NCI-H748 (cell line): ENCODE measurements at regions not wholly inside any gene's neighbourhood (a gene's known extent, or its start where the extent isn't known, plus 50 kb on each side); places are given as distances from the start of the nearest gene placed in this dataset.
"Not testable (repeated sequence)": the region's sequence is repeated elsewhere in the genome, so short reads cannot be mapped to it uniquely, and the experiment has no call there.

ENCODE experiments used
- DNase-seq: peaks from one replicate; lab custom pipeline; 2025; ENCODE audit not compliant: unreplicated experiment; lab: John Stamatoyannopoulos, UW

GRCh38 chr12:17361224-17361623, 728.8 kb downstream of the RERGL start:
- no peak for DNase-seq

- DNase-seq = peak; percentile 3
These were observed 731.2 kb downstream of the RERGL start for GRCh38 chr12:17358835-17359234.

- no peak for DNase-seq
These were observed 732.6 kb downstream of the RERGL start for GRCh38 chr12:17357396-17357795.

GRCh38 chr12:17352164-17352563, 737.8 kb downstream of the RERGL start:
- no peak for DNase-seq

GRCh38 chr12:17348311-17348710, 741.7 kb downstream of the RERGL start:
- no peak for DNase-seq

- peak; percentile 6 for DNase-seq
These were observed 738.7 kb upstream of the LMO3 start for GRCh38 chr12:17344649-17345048.

GRCh38 chr12:17342381-17342961, 736.5 kb upstream of the LMO3 start:
- no peak for DNase-seq

GRCh38 chr12:17335487-17335886, 729.5 kb upstream of the LMO3 start:
- DNase-seq = no peak

- DNase-seq = no peak
These were observed 728.8 kb upstream of the LMO3 start for GRCh38 chr12:17334784-17335183.

- no peak for DNase-seq
These were observed 727.3 kb upstream of the LMO3 start for GRCh38 chr12:17333287-17333686.

GRCh38 chr12:17326649-17327048, 720.7 kb upstream of the LMO3 start:
- no peak for DNase-seq

- DNase-seq = no peak
These were observed 716.1 kb upstream of the LMO3 start for GRCh38 chr12:17322090-17322489.

GRCh38 chr12:17304503-17305347, 698.8 kb upstream of the LMO3 start:
- DNase-seq = no peak

- no peak for DNase-seq
These were observed 696.0 kb upstream of the LMO3 start for GRCh38 chr12:17302001-17302400.

- no peak for DNase-seq
These were observed 695.6 kb upstream of the LMO3 start for GRCh38 chr12:17301544-17301943.

GRCh38 chr12:17296882-17297281, 690.9 kb upstream of the LMO3 start:
- no peak for DNase-seq

- no peak for DNase-seq
These were observed 680.9 kb upstream of the LMO3 start for GRCh38 chr12:17286874-17287273.

- DNase-seq = no peak
These were observed 678.9 kb upstream of the LMO3 start for GRCh38 chr12:17284873-17285272.

- DNase-seq = no peak
These were observed 677.6 kb upstream of the LMO3 start for GRCh38 chr12:17283563-17283962.

- not testable (repeated sequence) for DNase-seq
These were observed 676.2 kb upstream of the LMO3 start for GRCh38 chr12:17282169-17282568.

GRCh38 chr12:17278946-17279345, 673.0 kb upstream of the LMO3 start:
- DNase-seq = peak; percentile 6

GRCh38 chr12:17276196-17276595, 670.2 kb upstream of the LMO3 start:
- no peak for DNase-seq

GRCh38 chr12:17266856-17267255, 660.9 kb upstream of the LMO3 start:
- DNase-seq = no peak
